Glutamatergic neuron (in vitro differentiated cells): ENCODE measurements at regions not wholly inside any gene's neighbourhood (a gene's known extent, or its start where the extent isn't known, plus 50 kb on each side); places are given as distances from the start of the nearest gene placed in this dataset.
"Not testable (repeated sequence)": the region's sequence is repeated elsewhere in the genome, so short reads cannot be mapped to it uniquely, and the experiment has no call there.

Experiments used
- DNase-seq: peaks from one replicate; pipeline ENCODE4 v3.0.0; 2022
- H3K27ac Mint-ChIP-seq: one replicate; pipeline ENCODE4 v1.8.0; 2020; ENCODE audit warnings: mild to moderate bottlenecking, mixed read lengths, inconsistent platforms; ENCODE audit not compliant: unreplicated experiment
- H3K27me3 Mint-ChIP-seq: one replicate; pipeline ENCODE4 v1.8.0; 2020; ENCODE audit warnings: mild to moderate bottlenecking, moderate library complexity, mixed read lengths, inconsistent platforms; ENCODE audit not compliant: unreplicated experiment
- H3K36me3 Mint-ChIP-seq: one replicate; pipeline ENCODE4 v1.8.0; 2020; ENCODE audit warnings: mild to moderate bottlenecking, mixed read lengths, inconsistent platforms; ENCODE audit not compliant: unreplicated experiment
- H3K4me1 Mint-ChIP-seq: one replicate; pipeline ENCODE4 v1.8.0; 2020; ENCODE audit warnings: mild to moderate bottlenecking, low read depth, mixed read lengths, inconsistent platforms; ENCODE audit not compliant: unreplicated experiment
- H3K4me3 Mint-ChIP-seq: one replicate; pipeline ENCODE4 v1.8.0; 2020; ENCODE audit warnings: mild to moderate bottlenecking, mixed read lengths, inconsistent platforms; ENCODE audit not compliant: unreplicated experiment
- H3K9me3 Mint-ChIP-seq: one replicate; pipeline ENCODE4 v1.8.0; 2020; ENCODE audit warnings: mild to moderate bottlenecking, moderate library complexity, mixed read lengths, inconsistent platforms; ENCODE audit not compliant: unreplicated experiment
- TF ChIP-seq, protein P1 (sequence below): fragments of 200-600 bp; sonication (generic); IDR thresholded peaks from one replicate; pipeline ENCODE4 v1.5.0; 2021; ENCODE audit not compliant: partially characterized antibody, unreplicated experiment

DNA sequence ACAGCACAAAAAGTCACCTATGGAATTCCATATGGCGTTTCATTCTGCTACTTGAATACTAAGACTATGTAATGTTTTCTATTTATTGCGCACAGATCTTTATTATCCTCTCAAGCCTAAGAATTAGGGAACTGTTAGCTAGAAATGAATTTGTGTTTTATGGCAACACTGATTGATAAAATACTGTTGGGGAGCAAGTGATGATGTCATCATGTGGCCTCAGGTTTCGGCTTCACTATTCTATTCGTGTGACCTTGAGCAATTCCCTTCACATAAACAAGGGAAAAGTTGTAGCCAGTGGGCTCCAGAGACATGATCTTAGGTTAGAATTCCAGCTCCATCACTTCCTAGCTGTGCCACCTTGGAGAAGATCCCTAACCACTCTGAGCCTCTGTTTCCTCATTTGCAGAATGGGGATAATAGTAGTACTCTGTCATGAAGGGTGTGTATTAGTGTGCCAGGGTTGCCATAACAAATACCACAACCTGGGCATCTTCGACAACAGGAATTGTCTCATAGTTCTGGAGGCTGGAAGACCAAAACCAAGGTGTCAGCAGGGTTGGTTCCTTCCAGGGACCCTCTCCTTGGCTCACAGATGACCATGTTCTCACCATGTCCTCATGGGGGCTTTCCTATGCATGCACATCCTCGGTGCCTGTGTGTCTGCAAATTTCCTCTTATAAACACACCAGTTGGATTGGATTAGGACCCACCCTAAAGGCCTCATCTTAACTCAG is 371.2 kb downstream of the RRAGC start:
- Mint-ChIP-seq H3K4me3 (no peak overlapping the region), H3K9me3 (peaks cover 2% of the 10 kb centered on the region), H3K27me3 (peaks cover 3% of the 10 kb centered on the region), H3K36me3 (no peaks in the 10 kb centered on the region), H3K27ac (no peak overlapping the region), H3K4me1 (peaks cover 19% of the 10 kb centered on the region)
- TF ChIP-seq, protein P1, sequence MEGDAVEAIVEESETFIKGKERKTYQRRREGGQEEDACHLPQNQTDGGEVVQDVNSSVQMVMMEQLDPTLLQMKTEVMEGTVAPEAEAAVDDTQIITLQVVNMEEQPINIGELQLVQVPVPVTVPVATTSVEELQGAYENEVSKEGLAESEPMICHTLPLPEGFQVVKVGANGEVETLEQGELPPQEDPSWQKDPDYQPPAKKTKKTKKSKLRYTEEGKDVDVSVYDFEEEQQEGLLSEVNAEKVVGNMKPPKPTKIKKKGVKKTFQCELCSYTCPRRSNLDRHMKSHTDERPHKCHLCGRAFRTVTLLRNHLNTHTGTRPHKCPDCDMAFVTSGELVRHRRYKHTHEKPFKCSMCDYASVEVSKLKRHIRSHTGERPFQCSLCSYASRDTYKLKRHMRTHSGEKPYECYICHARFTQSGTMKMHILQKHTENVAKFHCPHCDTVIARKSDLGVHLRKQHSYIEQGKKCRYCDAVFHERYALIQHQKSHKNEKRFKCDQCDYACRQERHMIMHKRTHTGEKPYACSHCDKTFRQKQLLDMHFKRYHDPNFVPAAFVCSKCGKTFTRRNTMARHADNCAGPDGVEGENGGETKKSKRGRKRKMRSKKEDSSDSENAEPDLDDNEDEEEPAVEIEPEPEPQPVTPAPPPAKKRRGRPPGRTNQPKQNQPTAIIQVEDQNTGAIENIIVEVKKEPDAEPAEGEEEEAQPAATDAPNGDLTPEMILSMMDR, result no peak
- DNase-seq, result no peak

DNA sequence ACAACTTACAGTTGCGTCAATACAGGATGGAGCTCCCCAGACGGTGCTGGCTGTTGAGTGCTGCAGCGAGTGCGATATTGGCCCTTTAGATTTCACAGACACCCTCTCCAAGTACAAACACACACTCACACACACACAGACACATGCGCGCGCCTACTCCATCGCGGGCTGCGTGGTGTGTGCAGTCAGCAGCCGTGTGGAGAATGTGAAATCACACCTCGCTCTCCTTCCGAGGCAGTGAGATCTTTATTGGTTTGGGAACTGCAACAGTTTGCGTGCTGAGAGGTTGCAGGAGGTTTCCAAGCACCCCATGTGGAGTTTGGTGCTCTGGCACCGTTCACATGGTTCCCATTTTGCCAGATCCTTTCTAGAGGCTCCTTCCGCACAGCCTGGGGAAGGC is 372.2 kb downstream of the RRAGC start:
- Mint-ChIP-seq H3K27me3 (peaks cover 3% of the 10 kb centered on the region), H3K9me3 (peaks cover 2% of the 10 kb centered on the region), H3K4me1 (peaks cover 19% of the 10 kb centered on the region), H3K4me3 (no peak overlapping the region), H3K27ac (no peak overlapping the region), H3K36me3 (no peaks in the 10 kb centered on the region)
- TF ChIP-seq, protein P1, result no peak
- no peak for DNase-seq

GRCh38 chr1:38486085-38486484 is 373.5 kb downstream of the RRAGC start:
- H3K9me3 Mint-ChIP-seq, result peaks cover 4% of the 10 kb centered on the region
- no peak for DNase-seq
- H3K4me1 Mint-ChIP-seq, result peaks cover 19% of the 10 kb centered on the region
- H3K4me3 Mint-ChIP-seq, result no peak overlapping the region
- peaks cover 3% of the 10 kb centered on the region for H3K27me3 Mint-ChIP-seq
- TF ChIP-seq, protein P1, result no peak
- H3K36me3 Mint-ChIP-seq, result peaks cover 6% of the 10 kb centered on the region
- no peak overlapping the region for H3K27ac Mint-ChIP-seq

GRCh38 chr1:38481871-38482826 is 377.4 kb downstream of the RRAGC start:
- TF ChIP-seq, protein P1, result no peak
- Mint-ChIP-seq H3K36me3 (peaks cover 24% of the 10 kb centered on the region), H3K4me3 (no peak overlapping the region), H3K27ac (no peak overlapping the region), H3K9me3 (peaks cover 4% of the 10 kb centered on the region), H3K27me3 (peaks cover 3% of the 10 kb centered on the region), H3K4me1 (peaks cover 20% of the 10 kb centered on the region)
- DNase-seq, result no peak

GRCh38 chr1:38479662-38480061 is 379.9 kb downstream of the RRAGC start:
- not testable (repeated sequence) for H3K27me3 Mint-ChIP-seq, DNase-seq, H3K27ac Mint-ChIP-seq, H3K9me3 Mint-ChIP-seq, H3K4me3 Mint-ChIP-seq
- peaks cover 24% of the 10 kb centered on the region for H3K36me3 Mint-ChIP-seq
- peaks cover 15% of the 10 kb centered on the region for H3K4me1 Mint-ChIP-seq
